ENCODE measurements at regions not wholly inside any gene's neighbourhood (a gene's known extent, or its start where the extent isn't known, plus 50 kb on each side); places are given as distances from the start of the nearest gene placed in this dataset.

DNA sequence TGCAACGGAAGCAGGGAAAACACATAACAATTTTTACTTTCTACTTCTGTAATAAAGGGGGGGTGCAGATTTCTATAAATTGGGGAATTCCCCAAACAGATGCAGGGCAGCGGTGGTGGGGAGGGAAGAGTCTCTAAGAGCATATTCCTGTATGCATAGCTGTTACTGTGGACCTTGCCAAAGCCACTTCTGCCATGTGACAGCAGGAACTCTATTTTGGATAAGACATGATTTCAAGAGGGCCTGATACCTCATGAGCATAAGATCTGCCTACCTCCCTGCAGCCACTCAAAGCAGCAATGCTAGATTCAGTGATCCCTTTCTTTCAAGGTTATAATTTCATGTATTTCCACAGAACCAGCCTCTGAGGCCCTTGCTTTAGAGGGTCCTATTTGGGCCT, 86.2 kb upstream of the CNKSR3 start:
- no peak overlapping the region for H3K4me3 ChIP-seq (ENCODE audit: low read depth, low read length)
- TF ChIP-seq, protein P1, sequence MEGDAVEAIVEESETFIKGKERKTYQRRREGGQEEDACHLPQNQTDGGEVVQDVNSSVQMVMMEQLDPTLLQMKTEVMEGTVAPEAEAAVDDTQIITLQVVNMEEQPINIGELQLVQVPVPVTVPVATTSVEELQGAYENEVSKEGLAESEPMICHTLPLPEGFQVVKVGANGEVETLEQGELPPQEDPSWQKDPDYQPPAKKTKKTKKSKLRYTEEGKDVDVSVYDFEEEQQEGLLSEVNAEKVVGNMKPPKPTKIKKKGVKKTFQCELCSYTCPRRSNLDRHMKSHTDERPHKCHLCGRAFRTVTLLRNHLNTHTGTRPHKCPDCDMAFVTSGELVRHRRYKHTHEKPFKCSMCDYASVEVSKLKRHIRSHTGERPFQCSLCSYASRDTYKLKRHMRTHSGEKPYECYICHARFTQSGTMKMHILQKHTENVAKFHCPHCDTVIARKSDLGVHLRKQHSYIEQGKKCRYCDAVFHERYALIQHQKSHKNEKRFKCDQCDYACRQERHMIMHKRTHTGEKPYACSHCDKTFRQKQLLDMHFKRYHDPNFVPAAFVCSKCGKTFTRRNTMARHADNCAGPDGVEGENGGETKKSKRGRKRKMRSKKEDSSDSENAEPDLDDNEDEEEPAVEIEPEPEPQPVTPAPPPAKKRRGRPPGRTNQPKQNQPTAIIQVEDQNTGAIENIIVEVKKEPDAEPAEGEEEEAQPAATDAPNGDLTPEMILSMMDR (conservative IDR thresholded peaks at IDR 0.05; ENCODE audit: low read depth, low read length), result no peak

DNA sequence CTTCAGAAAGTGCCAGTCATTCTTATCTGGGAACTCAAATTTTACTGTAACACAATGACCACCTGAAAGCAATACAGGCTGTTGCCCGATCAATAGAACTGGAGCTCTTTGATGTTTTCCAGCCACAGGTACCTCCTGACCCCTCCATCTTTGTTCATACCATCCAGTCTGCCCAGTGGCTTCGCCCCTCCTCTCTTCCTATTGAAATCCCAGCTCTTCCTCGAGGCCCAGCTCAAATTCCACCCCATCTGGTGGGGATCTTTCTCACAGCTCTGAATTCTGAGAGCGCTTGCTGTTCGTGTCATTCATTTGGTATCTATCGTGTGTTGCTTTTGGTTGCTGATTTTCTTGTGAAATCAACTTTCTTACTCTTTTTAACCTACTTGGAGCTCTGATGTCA, 87.9 kb upstream of the CNKSR3 start:
- H3K4me3 ChIP-seq (ENCODE audit: low read depth, low read length), result no peak overlapping the region
- no peak for DNase-seq (ENCODE audit: low read depth)
- TF ChIP-seq, protein P1 (conservative IDR thresholded peaks at IDR 0.05; ENCODE audit: low read depth, low read length), result no peak

More for the DNA sequence above, 86.2 kb upstream of the CNKSR3 start:
- DNase-seq (ENCODE audit: low read depth), result no peak

DNA sequence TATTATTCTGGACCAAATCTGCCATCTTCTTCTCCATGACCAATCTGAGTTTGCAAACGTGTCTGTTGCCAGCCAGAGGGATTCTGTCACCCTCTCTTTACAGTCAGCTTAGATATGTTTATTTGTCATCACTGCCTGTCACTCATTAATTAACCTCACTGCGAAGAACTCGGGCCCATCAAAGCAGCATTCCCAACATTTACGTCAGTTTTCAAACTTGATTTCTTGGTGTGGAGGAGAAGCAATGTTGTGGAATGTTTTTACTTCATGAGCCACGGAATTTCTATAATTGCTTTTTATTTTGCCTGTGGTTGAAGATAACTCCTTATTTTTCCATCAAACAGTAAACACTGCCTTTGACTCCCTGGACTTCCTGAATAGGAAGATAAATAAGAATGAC, 91.8 kb upstream of the CNKSR3 start:
- no peak overlapping the region for H3K4me3 ChIP-seq (ENCODE audit: low read depth, low read length)
- TF ChIP-seq, protein P1 (conservative IDR thresholded peaks at IDR 0.05; ENCODE audit: low read depth, low read length), result no peak
- DNase-seq (ENCODE audit: low read depth), result no peak

DNA sequence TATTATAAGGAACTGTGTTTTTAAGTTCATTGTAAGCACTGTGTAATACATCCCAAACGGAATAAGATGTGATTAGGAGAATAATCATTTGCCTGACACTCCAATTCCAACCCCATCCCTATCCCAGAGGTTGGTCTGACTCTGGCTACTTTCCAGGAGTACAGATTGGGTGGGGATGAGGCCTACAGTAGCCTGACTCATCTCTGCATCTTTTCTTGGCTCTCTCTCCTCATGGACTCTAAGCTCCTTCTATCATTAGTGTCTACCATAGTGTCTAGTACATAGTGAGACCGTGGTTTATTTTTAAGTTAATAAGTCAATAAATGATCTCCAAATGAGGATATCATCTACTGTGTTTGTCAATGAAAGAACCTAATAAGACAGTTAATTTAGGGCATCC, 92.2 kb upstream of the CNKSR3 start:
- no peak overlapping the region for H3K4me3 ChIP-seq (ENCODE audit: low read depth, low read length)
- TF ChIP-seq, protein P1 (conservative IDR thresholded peaks at IDR 0.05; ENCODE audit: low read depth, low read length), result no peak
- DNase-seq (ENCODE audit: low read depth), result no peak

DNA sequence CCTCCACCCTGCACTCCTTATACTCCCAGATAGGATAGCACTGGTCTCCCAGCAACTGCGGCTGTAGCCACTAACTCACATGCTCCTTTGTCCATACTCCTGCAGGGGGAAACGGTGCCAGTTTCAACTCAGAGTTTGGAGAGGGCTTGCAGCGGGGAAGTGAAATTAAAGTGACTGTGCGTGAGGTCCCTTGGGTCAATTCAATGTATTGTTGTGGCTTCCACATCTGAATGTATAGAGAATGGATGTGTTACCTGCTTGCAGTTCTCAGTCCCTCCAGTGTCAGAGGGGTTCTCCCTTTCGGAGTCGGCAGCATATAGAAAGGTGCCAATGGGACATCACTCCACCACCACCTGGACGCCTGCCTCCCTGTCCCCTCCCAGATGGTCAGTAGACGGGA, 93.6 kb upstream of the CNKSR3 start:
- no peak for DNase-seq (ENCODE audit: low read depth)
- H3K4me3 ChIP-seq (ENCODE audit: low read depth, low read length), result no peak overlapping the region
- TF ChIP-seq, protein P1 (conservative IDR thresholded peaks at IDR 0.05; ENCODE audit: low read depth, low read length), result no peak

DNA sequence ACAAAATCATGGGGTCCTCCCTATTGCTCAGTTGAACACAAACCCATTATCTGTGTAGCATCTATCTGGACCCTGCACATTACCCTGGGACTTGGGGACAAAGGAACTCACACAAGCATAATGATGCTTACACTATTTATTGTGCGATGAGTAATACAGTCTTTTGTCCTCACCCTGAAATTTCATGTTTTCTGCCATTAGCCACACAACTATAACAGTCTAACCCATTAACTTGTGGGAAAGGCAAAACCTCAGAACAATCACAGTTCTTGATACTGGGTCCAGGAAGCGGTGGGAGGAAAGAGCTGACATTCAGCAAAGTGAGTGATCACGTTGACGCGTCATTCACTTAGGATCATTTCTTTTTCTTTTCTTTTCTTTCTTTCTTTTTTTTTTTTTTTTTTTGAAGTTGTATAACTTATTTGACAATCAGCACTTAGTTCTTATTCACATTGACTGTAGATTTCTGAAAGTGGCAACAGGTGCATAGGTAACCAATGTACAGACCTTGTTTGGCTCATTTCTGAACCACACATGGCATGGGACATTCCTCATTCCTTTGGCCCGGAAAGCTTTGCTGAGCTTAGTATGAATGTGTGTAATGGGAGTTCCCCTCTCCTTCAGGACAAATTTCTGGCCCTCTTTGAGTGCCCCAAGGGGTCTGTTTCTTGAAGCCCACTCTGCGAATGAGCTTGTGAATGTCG, 94.8 kb upstream of the CNKSR3 start:
- TF ChIP-seq, protein P1 (conservative IDR thresholded peaks at IDR 0.05; ENCODE audit: low read depth, low read length), result no peak
- no peak overlapping the region for H3K4me3 ChIP-seq (ENCODE audit: low read depth, low read length)
- no peak for DNase-seq (ENCODE audit: low read depth)

DNA sequence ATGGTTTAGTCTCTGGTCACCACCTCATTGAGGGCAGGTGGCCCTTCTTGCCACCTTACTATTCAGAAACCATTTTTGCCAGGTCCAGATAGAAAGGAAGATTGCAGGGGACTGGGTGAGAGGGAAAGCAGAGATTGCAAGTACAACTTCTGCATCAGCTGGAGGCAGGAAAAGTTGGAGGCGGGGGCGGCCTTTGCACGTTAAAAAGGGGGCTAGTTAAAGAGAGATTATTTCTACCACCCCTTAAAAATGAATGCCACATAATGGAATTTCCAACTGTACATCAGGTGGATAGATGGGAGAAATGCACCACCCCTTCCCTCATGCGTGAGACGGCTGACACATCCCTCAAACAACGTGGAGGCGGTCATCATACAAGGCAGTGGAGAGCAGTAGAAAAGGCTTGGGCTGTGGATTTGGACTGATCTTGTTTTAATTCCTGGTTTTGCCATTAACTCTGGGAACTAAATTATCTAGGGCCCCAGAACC, 95.4 kb upstream of the CNKSR3 start:
- no peak overlapping the region for H3K4me3 ChIP-seq (ENCODE audit: low read depth, low read length)
- DNase-seq (ENCODE audit: low read depth), result no peak
- TF ChIP-seq, protein P1 (conservative IDR thresholded peaks at IDR 0.05; ENCODE audit: low read depth, low read length), result no peak
